Activated T-helper 2 cell treated with anti-CD3 and anti-CD28 coated beads, Interferon-gamma antibody, Interleukin-2, Interleukin-4, amounts not matched to agents 10 μg/mL and 5 μg/mL and 100 μg/mL, durations not matched to agents 14 hours and 24 hours and 36 hours (primary cell): ENCODE measurements at regions not wholly inside any gene's neighbourhood (a gene's known extent, or its start where the extent isn't known, plus 50 kb on each side); places are given as distances from the start of the nearest gene placed in this dataset.

Experiments used
- DNase-seq: peaks from one replicate; pipeline ENCODE4 v3.0.0; 2021; ENCODE audit warnings: low spot score
- H3K27ac Mint-ChIP-seq: one replicate; pipeline ENCODE4 v1.8.0; 2021; ENCODE audit warnings: mixed read lengths
- H3K27me3 Mint-ChIP-seq: one replicate; pipeline ENCODE4 v1.8.0; 2021; ENCODE audit warnings: low read depth, mixed read lengths
- H3K36me3 Mint-ChIP-seq: one replicate; pipeline ENCODE4 v1.8.0; 2021; ENCODE audit warnings: low read depth, mixed read lengths
- H3K4me1 Mint-ChIP-seq: one replicate; pipeline ENCODE4 v1.8.0; 2021; ENCODE audit warnings: low read depth, mixed read lengths
- H3K4me3 Mint-ChIP-seq: one replicate; pipeline ENCODE4 v1.8.0; 2021; ENCODE audit warnings: low read depth, mild to moderate bottlenecking, moderate library complexity, mixed read lengths
- H3K9me3 Mint-ChIP-seq: one replicate; pipeline ENCODE4 v1.8.0; 2021; ENCODE audit warnings: mixed read lengths
- intact Hi-C: fragments of 100-400 bp; cut with micrococcal nuclease; formaldehyde crosslinking; loops from one replicate; pipeline ENCODE4 v1.15.1; 2023

DNA sequence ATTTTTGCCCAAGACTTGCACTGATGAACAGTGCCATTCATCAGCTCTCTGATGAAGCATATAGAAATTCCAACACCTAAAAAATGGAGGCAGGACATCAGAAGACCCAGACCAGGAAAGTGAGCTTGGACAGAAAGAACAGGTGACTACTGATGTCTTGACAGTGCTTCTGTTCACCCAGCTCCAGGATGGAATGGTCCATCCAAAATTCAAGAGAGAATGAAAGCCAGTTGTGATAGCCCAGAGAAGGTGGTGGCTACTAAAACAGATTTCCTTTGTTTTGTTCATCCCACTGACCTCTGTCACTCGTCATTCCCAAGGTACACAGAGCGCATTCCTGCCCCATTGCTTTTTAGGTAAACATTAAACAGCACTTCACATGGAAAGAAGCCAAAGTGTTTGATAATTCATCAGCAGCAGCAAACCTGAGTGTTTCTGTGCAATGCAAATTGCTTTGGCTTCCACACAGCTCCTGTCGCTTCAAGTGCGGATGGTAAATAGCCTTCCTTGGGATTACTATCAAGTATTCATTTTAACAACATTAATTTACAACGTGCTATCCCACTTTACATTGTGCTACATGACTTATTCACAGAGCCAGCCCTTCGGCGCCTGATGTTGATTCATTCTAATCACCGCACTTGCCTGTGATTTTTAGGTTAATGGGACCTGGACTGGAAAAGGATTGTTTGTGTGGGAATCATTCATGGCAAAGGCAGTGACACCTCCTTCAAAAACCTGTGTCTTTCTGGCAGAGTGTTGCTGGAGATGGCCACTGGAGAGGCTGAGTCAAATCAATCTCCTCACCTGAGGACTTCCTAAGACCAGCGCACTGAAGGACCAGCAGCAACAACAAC is 65.1 kb upstream of the TOX3 start:
- intact Hi-C loops = no loop called here
- Mint-ChIP-seq H3K27ac (no peak overlapping the region), H3K27me3 (no peaks in the 10 kb centered on the region), H3K4me1 (no peaks in the 10 kb centered on the region), H3K4me3 (no peak overlapping the region), H3K9me3 (peaks cover 13% of the 10 kb centered on the region), H3K36me3 (no peaks in the 10 kb centered on the region)
- no peak for DNase-seq

DNA sequence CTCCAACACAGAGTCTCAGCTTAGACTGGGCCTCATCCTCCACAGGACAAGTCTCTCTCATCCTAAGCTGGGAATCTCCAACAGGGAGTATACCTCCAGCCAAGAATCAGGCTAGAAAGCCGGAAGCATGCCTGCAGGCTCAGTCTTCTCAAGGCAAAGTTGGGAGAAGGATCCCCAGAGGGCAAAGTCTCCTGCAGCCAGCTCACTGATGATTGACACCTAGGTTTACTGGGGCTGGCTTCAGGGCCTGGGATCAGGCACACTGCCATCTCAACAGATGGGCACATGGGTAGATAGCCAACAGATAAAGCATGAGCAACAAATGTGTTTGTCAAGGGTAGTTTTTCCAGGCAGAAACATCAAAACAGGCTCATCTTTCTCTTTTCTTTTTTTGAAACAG is 56.1 kb upstream of the TOX3 start:
- H3K27ac Mint-ChIP-seq = no peak overlapping the region
- H3K36me3 Mint-ChIP-seq = no peaks in the 10 kb centered on the region
- no peak for DNase-seq
- peaks cover 11% of the 10 kb centered on the region for H3K9me3 Mint-ChIP-seq
- intact Hi-C loops = no loop called here
- H3K4me1 Mint-ChIP-seq = no peaks in the 10 kb centered on the region
- H3K27me3 Mint-ChIP-seq = no peaks in the 10 kb centered on the region
- H3K4me3 Mint-ChIP-seq = no peak overlapping the region

DNA sequence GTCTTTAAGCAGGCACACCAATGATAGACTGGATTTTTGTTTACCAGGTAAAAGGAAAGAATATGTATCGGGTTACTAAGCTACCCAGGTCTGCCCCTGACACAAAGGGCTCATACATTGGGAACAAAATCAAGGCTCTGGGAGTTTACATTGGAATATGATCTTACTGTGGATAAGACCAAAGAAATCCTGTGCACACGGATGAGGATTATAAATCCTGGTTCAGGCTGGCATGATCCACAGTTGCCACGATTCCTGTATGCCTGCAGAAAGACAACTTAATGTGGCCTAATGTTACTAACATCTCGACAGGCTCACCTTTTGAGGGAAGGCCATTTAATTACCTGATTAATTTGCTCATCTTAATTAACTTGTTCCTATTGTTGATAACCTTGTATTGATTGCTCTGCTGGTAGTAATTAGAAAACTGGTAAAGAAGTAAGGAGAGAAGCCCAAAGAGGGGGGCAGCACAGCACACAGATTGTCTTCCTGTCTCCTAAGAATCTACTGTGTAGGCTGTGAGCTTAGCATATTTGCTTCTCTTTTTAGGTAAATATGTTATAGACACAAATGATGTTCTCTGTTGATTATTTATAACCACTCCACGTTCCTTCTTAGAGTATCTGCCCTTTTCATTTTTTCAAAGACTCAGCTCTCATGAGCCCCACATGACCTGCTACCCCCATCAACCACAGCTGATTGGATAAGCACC is 51.0 kb upstream of the TOX3 start:
- Mint-ChIP-seq H3K36me3 (no peaks in the 10 kb centered on the region), H3K4me3 (no peak overlapping the region), H3K4me1 (no peaks in the 10 kb centered on the region), H3K9me3 (peaks cover 11% of the 10 kb centered on the region), H3K27ac (no peak overlapping the region), H3K27me3 (no peaks in the 10 kb centered on the region)
- intact Hi-C loops = no loop called here
- no peak for DNase-seq

DNA sequence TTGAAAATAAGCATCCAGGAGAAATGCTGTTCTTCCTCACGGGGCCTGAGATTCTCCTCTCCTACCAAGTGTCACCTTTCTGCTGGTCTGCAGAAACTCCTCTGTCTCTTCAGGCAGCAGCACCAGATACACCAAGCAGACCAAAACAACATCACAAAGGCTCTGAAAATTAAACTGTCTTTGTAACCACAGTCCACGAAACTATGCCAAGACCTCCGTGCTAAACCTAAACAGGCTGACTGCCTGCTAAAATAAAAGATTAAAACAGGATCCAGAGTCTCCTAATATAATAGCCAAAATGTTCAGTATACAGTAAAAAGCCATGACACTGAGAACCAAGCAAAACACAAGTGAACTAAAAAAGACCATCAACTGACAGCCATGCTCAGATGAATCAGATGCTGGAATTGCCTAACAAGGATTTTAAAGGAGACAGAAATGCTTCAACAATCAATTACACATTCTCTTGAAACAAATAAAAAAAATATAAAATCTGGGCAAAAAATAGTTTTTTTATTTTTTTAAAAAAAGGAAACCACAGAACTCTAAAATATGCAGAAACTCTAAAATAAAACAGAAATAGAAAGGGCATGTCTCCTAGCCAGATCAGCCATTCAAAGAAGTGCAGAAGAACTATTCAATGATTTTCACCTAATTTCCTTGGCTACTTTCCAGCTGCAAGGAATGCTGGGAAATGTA is 50.3 kb upstream of the TOX3 start:
- H3K4me3 Mint-ChIP-seq = no peak overlapping the region
- DNase-seq = no peak
- no peaks in the 10 kb centered on the region for H3K27me3 Mint-ChIP-seq
- H3K9me3 Mint-ChIP-seq = peaks cover 11% of the 10 kb centered on the region
- no peak overlapping the region for H3K27ac Mint-ChIP-seq
- no peaks in the 10 kb centered on the region for H3K36me3 Mint-ChIP-seq
- H3K4me1 Mint-ChIP-seq = no peaks in the 10 kb centered on the region
- intact Hi-C loops = no loop called here
